GM18508 (cell line): ENCODE measurements at regions not wholly inside any gene's neighbourhood (a gene's known extent, or its start where the extent isn't known, plus 50 kb on each side); places are given as distances from the start of the nearest gene placed in this dataset.

Experiments
- ATAC-seq: cut with Tn5 transposase; IDR thresholded peaks from one replicate; pipeline ENCODE4 v1.9.1; 2021; ENCODE audit warnings: moderate number of reproducible peaks; ENCODE audit not compliant: insufficient read depth, unreplicated experiment

GRCh38 chr2:133957724-133958480 lies 296.0 kb upstream of the MGAT5 start:
- no peak for ATAC-seq

- no peak for ATAC-seq
Observed at GRCh38 chr2:133959066-133959465, 294.8 kb upstream of the MGAT5 start.

- ATAC-seq: no peak
Observed at GRCh38 chr2:133966720-133967304, 287.1 kb upstream of the MGAT5 start.

- ATAC-seq: no peak
Observed at GRCh38 chr2:133967326-133967725, 286.5 kb upstream of the MGAT5 start.

- no peak for ATAC-seq
Observed at GRCh38 chr2:133968446-133968845, 285.4 kb upstream of the MGAT5 start.

- no peak for ATAC-seq
Observed at GRCh38 chr2:133970641-133971040, 283.2 kb upstream of the MGAT5 start.

GRCh38 chr2:133972297-133972696 lies 281.6 kb upstream of the MGAT5 start:
- no peak for ATAC-seq

- ATAC-seq: no peak
Observed at GRCh38 chr2:133972786-133973185, 281.1 kb upstream of the MGAT5 start.

- no peak for ATAC-seq
Observed at GRCh38 chr2:133974353-133974752, 279.5 kb upstream of the MGAT5 start.

- no peak for ATAC-seq
Observed at GRCh38 chr2:133975135-133975534, 278.7 kb upstream of the MGAT5 start.

- ATAC-seq: no peak
Observed at GRCh38 chr2:133975676-133976428, 278.0 kb upstream of the MGAT5 start.

GRCh38 chr2:133976659-133977058 lies 277.2 kb upstream of the MGAT5 start:
- ATAC-seq: no peak

- no peak for ATAC-seq
Observed at GRCh38 chr2:133977405-133977804, 276.5 kb upstream of the MGAT5 start.

- no peak for ATAC-seq
Observed at GRCh38 chr2:133982256-133982655, 271.6 kb upstream of the MGAT5 start.

- no peak for ATAC-seq
Observed at GRCh38 chr2:133985563-133985962, 268.3 kb upstream of the MGAT5 start.

GRCh38 chr2:133986081-133986837 lies 267.6 kb upstream of the MGAT5 start:
- no peak for ATAC-seq

GRCh38 chr2:133986881-133987795 lies 266.7 kb upstream of the MGAT5 start:
- no peak for ATAC-seq

- ATAC-seq: no peak
Observed at GRCh38 chr2:133988316-133988891, 265.5 kb upstream of the MGAT5 start.

- no peak for ATAC-seq
Observed at GRCh38 chr2:133991606-133992168, 262.2 kb upstream of the MGAT5 start.
